Stimulated activated CD4-positive, alpha-beta T cell treated with anti-CD3 and anti-CD28 coated beads, Interleukin-15, amount 100 ng/mL, for 48 hours (primary cell): ENCODE measurements at regions not wholly inside any gene's neighbourhood (a gene's known extent, or its start where the extent isn't known, plus 50 kb on each side); places are given as distances from the start of the nearest gene placed in this dataset.
"Not testable (repeated sequence)": the region's sequence is repeated elsewhere in the genome, so short reads cannot be mapped to it uniquely, and the experiment has no call there.

Source experiments
- DNase-seq, 2 donors: peaks; one replicate each; pipeline ENCODE4 v3.0.0-alpha.2; 2020; ENCODE audit warnings: low read depth in 2 of 2

- no peak for DNase-seq
Observed at GRCh38 chr2:193868833-193869232, 1674.1 kb upstream of the TMEFF2 start.

- no peak for DNase-seq
Observed at GRCh38 chr2:193868132-193868531, 1673.4 kb upstream of the TMEFF2 start.

GRCh38 chr2:193867454-193867853, 1672.7 kb upstream of the TMEFF2 start:
- no peak for DNase-seq

GRCh38 chr2:193861557-193861956, 1666.8 kb upstream of the TMEFF2 start:
- DNase-seq = no peak

- DNase-seq = no peak
Observed at GRCh38 chr2:193847991-193848390, 1653.3 kb upstream of the TMEFF2 start.

- no peak for DNase-seq
Observed at GRCh38 chr2:193847130-193847529, 1652.4 kb upstream of the TMEFF2 start.

- DNase-seq = no peak
Observed at GRCh38 chr2:193845604-193846003, 1650.9 kb upstream of the TMEFF2 start.

- DNase-seq = no peak
Observed at GRCh38 chr2:193843675-193844074, 1648.9 kb upstream of the TMEFF2 start.

GRCh38 chr2:193841384-193842150, 1646.8 kb upstream of the TMEFF2 start:
- no peak for DNase-seq

- DNase-seq = no peak
Observed at GRCh38 chr2:193837111-193837738, 1642.5 kb upstream of the TMEFF2 start.

- not testable (repeated sequence) for DNase-seq
Observed at GRCh38 chr2:193836424-193837006, 1641.8 kb upstream of the TMEFF2 start.

GRCh38 chr2:193833895-193834294, 1639.2 kb upstream of the TMEFF2 start:
- DNase-seq = not testable (repeated sequence)

- no peak for DNase-seq
Observed at GRCh38 chr2:193824474-193824873, 1629.7 kb upstream of the TMEFF2 start.

GRCh38 chr2:193818801-193819499, 1624.2 kb upstream of the TMEFF2 start:
- DNase-seq = no peak

GRCh38 chr2:193816008-193816407, 1621.3 kb upstream of the TMEFF2 start:
- no peak for DNase-seq

- no peak for DNase-seq
Observed at GRCh38 chr2:193810533-193810932, 1615.8 kb upstream of the TMEFF2 start.

- no peak for DNase-seq
Observed at GRCh38 chr2:193808877-193809276, 1614.1 kb upstream of the TMEFF2 start.

- no peak for DNase-seq
Observed at GRCh38 chr2:193806088-193806774, 1611.5 kb upstream of the TMEFF2 start.

- no peak for DNase-seq
Observed at GRCh38 chr2:193796847-193797246, 1602.1 kb upstream of the TMEFF2 start.

GRCh38 chr2:193793914-193794313, 1599.2 kb upstream of the TMEFF2 start:
- DNase-seq = no peak

- no peak for DNase-seq
Observed at GRCh38 chr2:193783681-193784080, 1588.9 kb upstream of the TMEFF2 start.

GRCh38 chr2:193778293-193778692, 1583.6 kb upstream of the TMEFF2 start:
- DNase-seq = no peak
